Keratinocyte (primary cell): ENCODE measurements at regions not wholly inside any gene's neighbourhood (a gene's known extent, or its start where the extent isn't known, plus 50 kb on each side); places are given as distances from the start of the nearest gene placed in this dataset.
A peak's percentile ranks its signal among the peaks of the same experiment; 100 is the strongest.

ENCODE experiments used
- DNase-seq: peaks from one replicate; pipeline ENCODE4 v3.0.0-alpha.2; 2011; ENCODE audit warnings: low read depth, missing footprints, low spot score
- FAIRE-seq: peaks from 2 replicates; lab custom pipeline; 2011; peaks lifted over from hg19 to GRCh38; lab: Jason Lieb, UNC
- H2AFZ ChIP-seq: 2 replicates; pipeline ENCODE4 v1.6.0; 2012; ENCODE audit warnings: low read length, control low read depth, inconsistent platforms; ENCODE audit not compliant: control insufficient read depth
- H3K27ac ChIP-seq: 2 replicates; pipeline ENCODE4 v1.5.1; 2011; ENCODE audit warnings: low read length; ENCODE audit not compliant: control insufficient read depth, insufficient read depth
- H3K27me3 ChIP-seq: 3 replicates; pipeline ENCODE4 v1.6.0; 2011; ENCODE audit warnings: low read length; ENCODE audit not compliant: control insufficient read depth, insufficient read depth; ENCODE audit errors: extremely low read depth
- H3K36me3 ChIP-seq, 2 experiments: 2 replicates in 1 of 2; 3 replicates in 1 of 2; pipeline ENCODE4 v1.5.1; 2011; ENCODE audit warnings: low read length in 2 of 2, mild to moderate bottlenecking in 1 of 2; ENCODE audit not compliant: control insufficient read depth in 2 of 2, insufficient read depth in 2 of 2; ENCODE audit errors: extremely low read depth in 1 of 2
- H3K4me1 ChIP-seq: 3 replicates; pipeline ENCODE4 v1.5.1; 2011; ENCODE audit warnings: low read length; ENCODE audit not compliant: control insufficient read depth, insufficient read depth; ENCODE audit errors: extremely low read depth
- H3K4me2 ChIP-seq: 3 replicates; pipeline ENCODE4 v1.6.0; 2011; ENCODE audit warnings: low read depth, low read length; ENCODE audit not compliant: control insufficient read depth, insufficient read depth; ENCODE audit errors: extremely low read depth
- H3K4me3 ChIP-seq, 3 experiments: fragments of 200-600 bp in 1 of 3; sonication (generic) in 1 of 3; 2 replicates in 2 of 3; 3 replicates in 1 of 3; pipeline ENCODE4 v1.5.1; 2011 to 2016; ENCODE audit warnings: low read length in 3 of 3, mild to moderate bottlenecking in 3 of 3, control low read depth in 2 of 3, inconsistent platforms in 1 of 3, low read depth in 1 of 3, mixed read lengths in 1 of 3, mixed run types in 1 of 3, moderate library complexity in 1 of 3; ENCODE audit not compliant: control insufficient read depth in 2 of 3, insufficient read depth in 2 of 3; ENCODE audit errors: extremely low read depth in 1 of 3
- H3K79me2 ChIP-seq: 2 replicates; pipeline ENCODE4 v1.6.0; 2012; ENCODE audit warnings: low read length; ENCODE audit not compliant: control insufficient read depth, insufficient read depth
- H3K9ac ChIP-seq: 3 replicates; pipeline ENCODE4 v1.6.0; 2011; ENCODE audit warnings: low read length; ENCODE audit not compliant: control insufficient read depth, insufficient read depth; ENCODE audit errors: extremely low read depth
- H3K9me1 ChIP-seq: 3 replicates; pipeline ENCODE4 v1.6.0; 2011; ENCODE audit warnings: low read length; ENCODE audit not compliant: control insufficient read depth, insufficient read depth; ENCODE audit errors: extremely low read depth
- H3K9me3 ChIP-seq: 2 replicates; pipeline ENCODE4 v1.5.1; 2012; ENCODE audit warnings: low read depth, low read length; ENCODE audit not compliant: control insufficient read depth
- H4K20me1 ChIP-seq: 3 replicates; pipeline ENCODE4 v1.6.0; 2011; ENCODE audit warnings: low read length; ENCODE audit not compliant: control insufficient read depth, insufficient read depth; ENCODE audit errors: extremely low read depth
- CTCF ChIP-seq, 3 experiments: IDR thresholded peaks in 1 of 3; conservative IDR thresholded peaks in 1 of 3; optimal IDR thresholded peaks in 1 of 3; 2 replicates in 2 of 3; 3 replicates in 1 of 3; pipeline versions ENCODE3 to v1.5.1; 2011; ENCODE audit warnings: low read length in 3 of 3, mild to moderate bottlenecking in 3 of 3, moderate library complexity in 2 of 3, control low read depth in 1 of 3, inconsistent platforms in 1 of 3; ENCODE audit not compliant: insufficient read depth in 2 of 3; ENCODE audit errors: extremely low read depth in 1 of 3
- EZH2 ChIP-seq: IDR thresholded peaks from one replicate; pipeline ENCODE4 v1.6.1; 2012; ENCODE audit warnings: inconsistent platforms, mild to moderate bottlenecking, low read length, moderate library complexity
- dilution Hi-C: fragments of 300-500 bp; cut with MboI; formaldehyde crosslinking; loops from one replicate; pipeline ENCODE4 v1.7.0; 2020; ENCODE audit warnings: low sequenced_read_pairs; ENCODE audit not compliant: extremely low pct_ligation_motif_present

GRCh38 chr1:22315315-22316078 lies 136.2 kb upstream of the ZBTB40 start:
- Histone ChIP-seq H3K9ac (no peak overlapping the region), H3K4me3 (no peak overlapping the region), H3K4me2 (no peak overlapping the region), H3K27me3 (no peaks in the 10 kb centered on the region), H3K27ac (no peak overlapping the region), H3K79me2 (no peaks in the 10 kb centered on the region), H3K36me3 (no peaks in the 10 kb centered on the region), H4K20me1 (no peaks in the 10 kb centered on the region), H3K9me1 (no peaks in the 10 kb centered on the region), H3K9me3 (no peaks in the 10 kb centered on the region), H3K4me1 (no peaks in the 10 kb centered on the region), H2AFZ (no peak overlapping the region)
- TF ChIP-seq EZH2 = no peak
- no peak for TF ChIP-seq CTCF (optimal IDR thresholded peaks at IDR 0.05 in 1 of 3, IDR thresholded peaks at IDR 0.05 in 1 of 3, conservative IDR thresholded peaks at IDR 0.05 in 1 of 3; ENCODE audit: extremely low read depth in 1 of 3, insufficient read depth in 2 of 3, low read length in 3 of 3)
- FAIRE-seq (no peak), DNase-seq (no peak)
- dilution Hi-C loops = no loop called here

DNA sequence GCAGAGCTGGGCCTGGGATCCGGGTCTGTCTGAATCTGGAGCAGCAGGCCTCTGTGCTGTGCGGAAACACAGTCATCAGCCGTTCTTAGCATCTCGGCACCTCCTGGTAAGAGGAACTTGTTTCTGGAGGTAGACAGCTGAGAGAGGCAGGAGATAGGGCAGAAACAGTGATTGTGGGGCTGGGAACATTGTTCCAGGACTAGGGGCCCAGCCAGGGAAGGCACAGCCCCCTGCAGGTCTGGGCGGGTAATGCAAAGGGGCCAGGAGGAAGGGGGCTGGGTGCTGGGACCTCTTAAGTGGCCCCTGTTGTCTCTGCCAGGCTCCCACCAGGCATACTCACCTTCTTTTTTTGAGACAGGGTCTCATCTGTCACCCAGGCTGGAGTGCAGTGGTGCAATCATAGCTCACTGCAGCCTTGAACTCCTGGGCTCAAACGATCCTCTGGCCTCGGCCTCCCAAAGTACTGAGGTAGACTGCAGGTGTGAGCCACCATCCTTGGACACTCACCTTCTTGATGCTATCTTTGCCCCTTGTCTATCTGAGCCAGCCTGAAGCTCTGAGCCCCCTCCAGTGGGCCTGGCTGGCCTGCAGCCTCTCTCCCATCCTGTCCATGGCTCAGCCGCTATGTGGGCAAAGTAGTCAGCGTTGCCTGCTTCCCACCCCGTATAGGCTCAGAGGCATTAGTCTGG lies 134.3 kb upstream of the ZBTB40 start:
- Histone ChIP-seq H3K36me3 (no peaks in the 10 kb centered on the region), H2AFZ (no peak overlapping the region), H3K79me2 (no peaks in the 10 kb centered on the region), H3K4me2 (no peak overlapping the region), H3K27me3 (no peaks in the 10 kb centered on the region), H3K9me3 (no peaks in the 10 kb centered on the region), H4K20me1 (no peaks in the 10 kb centered on the region), H3K9me1 (no peaks in the 10 kb centered on the region), H3K9ac (no peak overlapping the region), H3K27ac (no peak overlapping the region), H3K4me1 (no peaks in the 10 kb centered on the region), H3K4me3 (no peak overlapping the region)
- dilution Hi-C loops = no loop called here
- FAIRE-seq (no peak), DNase-seq (no peak)
- TF ChIP-seq CTCF (optimal IDR thresholded peaks at IDR 0.05 in 1 of 3, IDR thresholded peaks at IDR 0.05 in 1 of 3, conservative IDR thresholded peaks at IDR 0.05 in 1 of 3; ENCODE audit: extremely low read depth in 1 of 3, insufficient read depth in 2 of 3, low read length in 3 of 3) (peak; percentile 51 to 71 (median 65)), EZH2 (no peak)
